ENCODE measurements at regions not wholly inside any gene's neighbourhood (a gene's known extent, or its start where the extent isn't known, plus 50 kb on each side); places are given as distances from the start of the nearest gene placed in this dataset.
"Not testable (repeated sequence)": the region's sequence is repeated elsewhere in the genome, so short reads cannot be mapped to it uniquely, and the experiment has no call there.

- no peak for DNase-seq (ENCODE audit: low spot score)
Measured at GRCh38 chr2:240375024-240375645, 60.3 kb upstream of the GPC1 start.

DNA sequence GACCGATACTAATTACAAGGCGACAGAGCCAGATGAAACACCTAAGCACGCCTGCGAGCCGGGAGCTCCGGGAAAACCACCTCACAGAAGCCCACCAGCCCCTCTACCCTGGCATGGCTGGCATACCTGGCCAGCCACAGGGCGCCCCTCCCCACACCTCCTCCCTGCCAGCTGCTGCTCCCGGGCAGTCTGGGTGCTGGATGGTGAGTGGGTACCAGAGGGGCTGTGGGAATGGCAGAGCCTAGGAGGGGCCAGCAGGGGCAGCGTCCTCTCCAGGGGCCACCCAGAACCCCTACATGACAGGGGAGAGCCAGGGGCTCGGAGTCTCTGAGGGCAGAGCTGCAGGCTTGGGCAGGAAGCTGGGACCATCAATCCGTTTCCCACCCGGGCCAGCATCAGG is 58.7 kb upstream of the GPC1 start:
- DNase-seq (ENCODE audit: low spot score) = no peak

DNA sequence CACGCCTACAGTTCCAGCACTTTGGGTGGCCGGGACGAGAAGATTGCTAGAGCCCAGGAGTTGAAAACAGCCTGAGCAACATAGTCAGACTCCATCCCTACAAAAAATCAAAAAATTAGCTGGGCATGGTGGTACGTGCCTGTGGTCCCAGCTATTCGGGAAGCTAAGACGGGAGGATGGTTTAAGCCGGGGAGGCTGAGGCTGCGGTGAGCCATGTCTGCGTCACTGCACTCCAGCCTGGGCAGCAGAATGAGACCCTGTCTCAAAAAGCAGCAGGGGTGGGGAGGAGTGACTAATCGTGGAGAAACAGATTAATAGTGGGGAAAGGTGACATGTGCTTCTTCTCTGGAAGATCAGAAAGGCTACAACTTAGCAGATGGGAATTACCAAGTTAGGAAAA is 58.1 kb upstream of the GPC1 start:
- DNase-seq (ENCODE audit: low spot score) = no peak

GRCh38 chr2:240379089-240379636 is 56.3 kb upstream of the GPC1 start:
- DNase-seq (ENCODE audit: low spot score) = no peak

GRCh38 chr2:240383099-240383758 is 52.2 kb upstream of the GPC1 start:
- no peak for DNase-seq (ENCODE audit: low spot score)

DNA sequence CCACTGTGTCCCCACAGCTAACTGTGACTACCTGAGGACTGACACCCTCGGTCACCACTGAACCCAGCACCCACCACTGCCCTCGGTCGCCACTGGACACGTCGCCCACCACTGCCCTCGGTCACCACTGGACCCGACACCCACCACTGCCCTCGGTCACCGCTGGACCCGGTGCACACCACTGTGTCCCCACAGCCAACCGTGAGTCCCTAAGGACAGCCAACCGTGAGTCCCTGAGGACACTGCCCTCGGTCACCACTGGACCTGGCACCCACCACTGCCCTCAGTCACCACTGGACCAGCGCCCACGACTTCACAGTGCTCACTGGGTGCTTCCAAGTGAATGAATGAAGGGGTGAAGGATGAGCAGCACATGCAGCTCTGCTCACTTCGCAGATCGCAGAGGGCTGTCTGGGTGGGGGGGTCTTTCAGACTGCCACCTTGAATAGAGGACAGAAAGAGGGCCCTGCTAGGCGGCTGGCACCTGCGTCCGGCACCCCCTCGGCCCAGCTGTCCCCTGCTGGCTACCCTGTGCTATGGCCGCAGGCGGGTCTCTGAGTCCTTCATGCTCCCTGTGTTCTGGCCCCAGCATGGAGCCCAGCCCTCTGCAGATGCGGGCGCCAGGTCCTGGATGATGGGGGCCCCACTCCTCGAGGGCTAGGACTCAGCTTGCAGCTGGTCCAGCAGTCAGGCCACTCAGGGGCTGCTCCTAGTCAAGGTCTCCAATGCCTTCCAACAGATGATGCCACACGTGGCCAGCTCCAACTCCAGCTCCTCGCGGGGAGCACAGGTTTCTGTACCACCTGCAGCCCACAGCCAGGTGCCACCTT is 51.4 kb upstream of the GPC1 start:
- DNase-seq (ENCODE audit: low spot score) = no peak

DNA sequence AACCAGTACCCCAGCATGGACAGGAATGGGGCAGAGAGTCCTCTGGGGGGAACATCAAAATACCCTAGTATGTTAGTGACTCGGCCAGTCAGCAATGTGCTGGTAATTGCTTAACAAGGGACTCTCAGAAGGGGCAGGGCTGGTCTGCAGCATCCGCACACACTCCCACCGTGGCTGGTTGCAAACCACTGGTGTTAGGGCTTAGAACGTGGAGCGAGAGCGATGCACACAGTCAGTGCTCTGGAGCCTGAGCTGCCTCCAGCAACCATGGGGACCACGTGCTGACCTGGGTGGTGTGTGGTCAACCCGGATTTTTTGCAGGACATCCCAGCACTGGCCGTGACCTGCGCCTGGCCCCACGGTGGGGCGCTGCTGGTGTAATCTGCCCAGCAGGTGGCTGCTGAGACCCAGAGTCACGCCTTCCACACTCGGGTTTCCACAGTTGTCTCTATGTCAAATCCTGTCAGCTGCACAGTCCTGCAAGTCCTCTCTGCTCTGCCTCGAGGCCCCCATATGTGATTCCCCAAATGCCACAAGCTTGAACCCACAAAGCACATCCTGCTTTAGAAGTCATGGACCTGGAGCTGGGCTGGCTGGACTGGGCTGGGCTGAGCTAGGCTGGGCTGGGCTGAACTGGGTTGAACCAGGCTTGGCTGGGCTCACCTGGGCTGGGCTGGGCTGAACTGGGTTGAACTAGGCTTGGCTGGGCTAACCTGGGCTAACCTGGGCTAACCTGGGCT is 50.6 kb upstream of the GPC1 start:
- no peak for DNase-seq (ENCODE audit: low spot score)

DNA sequence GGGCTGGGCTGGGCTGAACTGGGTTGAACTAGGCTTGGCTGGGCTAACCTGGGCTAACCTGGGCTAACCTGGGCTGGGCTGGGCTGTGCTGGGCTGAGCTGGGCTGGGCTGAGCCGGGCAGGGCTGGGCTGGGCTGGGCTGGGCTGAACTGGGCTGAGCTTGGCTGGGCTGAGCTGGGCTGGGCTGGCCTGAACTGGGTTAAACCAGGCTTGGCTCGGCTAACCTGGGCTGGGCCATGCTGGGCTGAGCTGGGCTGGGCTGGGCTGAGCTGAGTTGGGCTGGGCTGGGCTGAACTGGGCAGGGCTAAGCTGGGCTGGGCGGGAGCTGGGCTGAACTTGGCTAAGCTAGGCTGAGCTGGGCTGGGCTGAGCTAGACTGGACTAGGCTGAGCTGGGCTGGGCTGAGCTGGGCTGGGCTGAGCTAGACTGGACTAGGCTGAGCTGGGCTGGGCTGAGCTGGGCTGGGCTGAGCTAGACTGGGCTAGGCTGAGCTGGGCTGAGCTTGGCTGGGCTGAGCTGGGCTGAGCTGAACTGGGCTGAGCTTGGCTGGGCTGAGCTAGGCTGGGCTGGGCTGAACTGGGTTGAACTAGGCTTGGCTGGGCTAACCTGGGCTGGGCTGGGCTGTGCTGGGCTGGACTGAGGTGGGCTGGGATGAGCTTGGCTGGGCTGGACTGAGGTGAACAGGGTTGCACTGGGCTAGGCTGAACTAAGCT is 49.9 kb upstream of the GPC1 start:
- DNase-seq (ENCODE audit: low spot score) = not testable (repeated sequence)

Data from RKO (cell line).